Tibial nerve (tissue), 4 donors: ENCODE measurements at regions not wholly inside any gene's neighbourhood (a gene's known extent, or its start where the extent isn't known, plus 50 kb on each side); places are given as distances from the start of the nearest gene placed in this dataset.

Experiments
- DNase-seq, 2 donors: peaks; one replicate each; pipeline ENCODE4 v3.0.0-alpha.2; 2019; ENCODE audit warnings: low spot score in 2 of 2
- H3K27ac ChIP-seq, 4 donors: fragments of 200-600 bp; sonication (generic) in 3 of 4; one replicate each; pipeline ENCODE4 v1.5.1; 2017 to 2019; ENCODE audit warnings: mild to moderate bottlenecking in 1 of 4
- H3K27me3 ChIP-seq, 2 donors: fragments of 200-600 bp; sonication (generic) in 1 of 2; one replicate each; pipeline versions ENCODE4 v1.5.1 to v1.6.0; 2017 to 2019
- H3K36me3 ChIP-seq, 3 donors: fragments of 200-600 bp; sonication (generic); one replicate each; pipeline ENCODE4 v1.5.1; 2018 to 2019
- H3K4me1 ChIP-seq, 4 donors: fragments of 200-600 bp; sonication (generic) in 3 of 4; one replicate each; pipeline ENCODE4 v1.5.1; 2017 to 2019
- H3K4me3 ChIP-seq, 4 donors: fragments of 200-600 bp; sonication (generic) in 3 of 4; one replicate each; pipeline ENCODE4 v1.5.1; 2017 to 2019; ENCODE audit warnings: mild to moderate bottlenecking in 1 of 4, moderate library complexity in 1 of 4
- H3K9me3 ChIP-seq, 4 donors: fragments of 200-600 bp; sonication (generic) in 3 of 4; one replicate each; pipeline ENCODE4 v1.5.1; 2017 to 2019
- EP300 ChIP-seq, 2 donors: sonication (generic); formaldehyde crosslinking; IDR thresholded peaks; one replicate each; pipeline ENCODE4 v1.6.1; 2017; ENCODE audit warnings: antibody characterized with exemption in 2 of 2, mild to moderate bottlenecking in 1 of 2
- POLR2A ChIP-seq, 2 donors: fragments of 450-650 bp; IDR thresholded peaks; one replicate each; pipeline ENCODE4 v1.6.1; 2017; ENCODE audit warnings: antibody characterized with exemption in 2 of 2, mild to moderate bottlenecking in 2 of 2, moderate library complexity in 2 of 2
- WGBS, 2 donors: methylation state at CpG; one replicate each; pipeline ENCODE4 v1.1.5; 2018; 5-methylcytosine and 5-hydroxymethylcytosine counted together
- TF ChIP-seq, protein P1 (sequence below), 5 experiments: fragments of 200-600 bp in 3 of 5; fragments of 450-650 bp in 2 of 5; sonication (generic) in 3 of 5; IDR thresholded peaks; one replicate each; pipeline ENCODE4 v1.5.1; 2016 to 2019; ENCODE audit warnings: antibody characterized with exemption in 5 of 5, mild to moderate bottlenecking in 3 of 5, moderate library complexity in 2 of 5

DNA sequence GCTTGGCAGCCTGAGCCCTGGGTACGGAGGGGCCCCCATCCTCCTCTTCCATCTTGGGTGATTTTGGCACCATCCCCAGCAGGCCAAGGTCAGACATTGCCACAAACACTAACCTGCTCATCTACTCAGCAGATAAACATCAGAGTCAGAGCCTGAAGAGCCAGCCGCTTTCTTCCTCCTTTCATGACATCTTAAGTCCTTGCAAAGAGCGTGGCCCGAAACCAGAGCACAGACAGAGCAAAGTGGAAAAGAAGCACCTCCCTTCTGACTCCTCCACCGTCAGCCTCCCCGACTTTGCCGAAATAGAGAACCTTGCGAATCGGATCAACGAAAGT lies 60.4 kb upstream of the RPH3AL start:
- peaks cover 0 to 20% (median 0%) of the 10 kb centered on the region in 3 donors for H3K36me3 ChIP-seq
- no peak overlapping the region for H3K27ac ChIP-seq
- H3K4me1 ChIP-seq = peaks cover 0 to 25% (median 4%) of the 10 kb centered on the region in 4 donors
- WGBS, 2 donors = 89 to 98% methylated on average over 10 of the region's 10 CpGs
- no peak overlapping the region for H3K4me3 ChIP-seq
- H3K27me3 ChIP-seq = no peaks in the 10 kb centered on the region
- DNase-seq = no peak
- TF ChIP-seq EP300 (IDR thresholded peaks at IDR 0.05) = no peak
- TF ChIP-seq, protein P1, sequence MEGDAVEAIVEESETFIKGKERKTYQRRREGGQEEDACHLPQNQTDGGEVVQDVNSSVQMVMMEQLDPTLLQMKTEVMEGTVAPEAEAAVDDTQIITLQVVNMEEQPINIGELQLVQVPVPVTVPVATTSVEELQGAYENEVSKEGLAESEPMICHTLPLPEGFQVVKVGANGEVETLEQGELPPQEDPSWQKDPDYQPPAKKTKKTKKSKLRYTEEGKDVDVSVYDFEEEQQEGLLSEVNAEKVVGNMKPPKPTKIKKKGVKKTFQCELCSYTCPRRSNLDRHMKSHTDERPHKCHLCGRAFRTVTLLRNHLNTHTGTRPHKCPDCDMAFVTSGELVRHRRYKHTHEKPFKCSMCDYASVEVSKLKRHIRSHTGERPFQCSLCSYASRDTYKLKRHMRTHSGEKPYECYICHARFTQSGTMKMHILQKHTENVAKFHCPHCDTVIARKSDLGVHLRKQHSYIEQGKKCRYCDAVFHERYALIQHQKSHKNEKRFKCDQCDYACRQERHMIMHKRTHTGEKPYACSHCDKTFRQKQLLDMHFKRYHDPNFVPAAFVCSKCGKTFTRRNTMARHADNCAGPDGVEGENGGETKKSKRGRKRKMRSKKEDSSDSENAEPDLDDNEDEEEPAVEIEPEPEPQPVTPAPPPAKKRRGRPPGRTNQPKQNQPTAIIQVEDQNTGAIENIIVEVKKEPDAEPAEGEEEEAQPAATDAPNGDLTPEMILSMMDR (IDR thresholded peaks at IDR 0.05) = no peak
- no peak for TF ChIP-seq POLR2A (IDR thresholded peaks at IDR 0.05)
- H3K9me3 ChIP-seq = no peaks in the 10 kb centered on the region

DNA sequence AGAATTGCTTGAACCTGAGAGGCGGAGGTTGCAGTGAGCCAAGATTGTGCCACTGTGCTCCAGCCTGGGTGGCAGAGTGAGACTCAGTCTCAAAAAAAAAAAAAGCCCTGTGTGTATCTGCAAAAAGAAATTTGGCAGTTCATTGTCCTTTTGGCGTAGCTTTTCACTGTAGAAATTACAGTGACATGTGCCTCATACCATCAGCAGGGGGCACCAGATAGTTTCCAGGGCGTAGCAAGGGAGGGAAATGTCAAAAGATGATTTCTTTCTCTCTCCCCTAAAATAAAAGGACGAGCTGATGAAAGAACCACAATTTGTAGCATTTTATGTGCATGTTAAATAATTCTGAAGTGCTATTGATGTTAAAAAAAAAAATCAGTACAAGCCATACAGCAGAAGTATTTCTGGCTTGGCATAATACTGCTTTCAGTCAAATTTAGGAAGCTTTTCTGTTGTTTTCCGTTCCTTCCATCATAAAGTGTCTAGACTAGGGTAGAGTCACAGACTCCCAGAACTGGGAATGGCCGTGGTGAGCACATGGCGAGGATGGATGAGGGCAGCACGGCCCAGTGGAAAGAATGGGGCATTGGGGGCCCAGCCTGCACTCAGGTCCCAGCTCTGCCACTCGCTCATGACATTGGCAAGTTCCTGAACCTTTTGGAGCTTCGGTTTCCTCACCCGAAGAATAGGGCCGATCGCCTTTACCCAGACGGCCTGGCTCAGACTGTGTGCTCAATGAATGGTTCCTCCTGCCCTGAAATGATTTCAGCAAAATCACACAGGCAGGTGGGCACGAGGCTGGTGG lies 59.8 kb upstream of the RPH3AL start:
- H3K9me3 ChIP-seq = no peaks in the 10 kb centered on the region
- H3K27ac ChIP-seq = no peak overlapping the region
- peak; percentile 22 to 62 for DNase-seq
- WGBS, 2 donors = 64% methylated on average over 15 of the region's 15 CpGs
- H3K27me3 ChIP-seq = no peaks in the 10 kb centered on the region
- no peak overlapping the region for H3K4me3 ChIP-seq
- H3K36me3 ChIP-seq = peaks cover 0 to 20% (median 0%) of the 10 kb centered on the region in 3 donors
- TF ChIP-seq, protein P1 (IDR thresholded peaks at IDR 0.05) = peak; percentile 66 to 80 (median 71)
- TF ChIP-seq POLR2A (IDR thresholded peaks at IDR 0.05) (no peak), EP300 (IDR thresholded peaks at IDR 0.05) (no peak)
- H3K4me1 ChIP-seq = peaks cover 0 to 25% (median 4%) of the 10 kb centered on the region in 4 donors

GRCh38 chr17:411421-412120 lies 59.0 kb upstream of the RPH3AL start:
- TF ChIP-seq EP300 (IDR thresholded peaks at IDR 0.05) (no peak), POLR2A (IDR thresholded peaks at IDR 0.05) (no peak)
- Histone ChIP-seq H3K4me3 (no peak overlapping the region), H3K4me1 (peaks cover 0 to 25% (median 4%) of the 10 kb centered on the region in 4 donors), H3K36me3 (peaks cover 0 to 20% (median 0%) of the 10 kb centered on the region in 3 donors), H3K27ac (peak overlapping the region in 1 of 4 donors; percentile 9), H3K9me3 (no peaks in the 10 kb centered on the region), H3K27me3 (no peaks in the 10 kb centered on the region)
- DNase-seq = no peak
- 85% methylated on average over 12 of the region's 12 CpGs for WGBS, 2 donors

DNA sequence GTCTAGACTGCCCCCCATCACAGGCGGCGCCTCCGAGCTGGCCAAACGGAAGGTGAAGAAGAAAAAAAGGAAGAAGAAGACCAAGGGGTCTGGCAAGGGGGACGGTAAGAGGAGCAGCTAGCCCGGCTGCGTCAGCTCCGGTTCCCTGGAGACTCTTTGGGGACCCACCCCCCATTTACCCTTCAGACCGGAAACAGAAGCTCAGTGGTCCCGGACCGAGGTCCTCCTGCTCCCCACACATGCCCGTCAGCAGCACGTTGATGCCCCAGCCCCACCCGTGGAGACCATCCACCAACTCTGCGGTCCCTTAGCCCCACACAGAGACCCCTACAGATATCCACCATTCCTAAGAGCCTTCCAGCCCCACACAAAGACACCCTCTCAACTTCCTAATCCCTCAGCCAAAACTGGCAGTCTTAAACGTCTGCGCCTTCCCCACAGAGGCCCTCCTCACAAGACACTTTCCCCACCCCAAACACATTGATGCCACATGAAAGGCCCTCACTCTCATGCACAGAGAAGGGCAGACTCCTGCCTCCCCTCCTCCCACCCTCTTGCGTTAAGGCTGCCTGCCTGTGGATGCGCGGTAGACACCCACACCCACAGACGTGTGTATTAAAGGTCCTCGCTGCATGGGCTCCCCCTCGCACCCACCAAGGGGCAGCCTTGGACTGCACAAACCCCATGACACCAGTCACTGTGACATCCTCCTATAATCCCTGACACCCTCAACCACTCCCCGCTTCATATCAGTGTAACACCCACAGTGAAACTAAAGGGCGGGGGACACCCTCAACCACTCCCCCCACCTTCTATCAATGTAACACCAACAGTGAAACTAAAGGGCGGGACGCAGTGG lies 58.2 kb upstream of the RPH3AL start:
- TF ChIP-seq POLR2A (IDR thresholded peaks at IDR 0.05) = no peak
- TF ChIP-seq EP300 (IDR thresholded peaks at IDR 0.05) = no peak
- TF ChIP-seq, protein P1 (IDR thresholded peaks at IDR 0.05) = no peak
- H3K4me3 ChIP-seq = peak overlapping the region; percentile 69 to 98 (median 90)
- H3K4me1 ChIP-seq = peaks cover 0 to 25% (median 4%) of the 10 kb centered on the region in 4 donors
- peaks cover 0 to 20% (median 0%) of the 10 kb centered on the region in 3 donors for H3K36me3 ChIP-seq
- no peaks in the 10 kb centered on the region for H3K9me3 ChIP-seq
- no peak for DNase-seq
- peak overlapping the region; percentile 26 to 77 (median 68) for H3K27ac ChIP-seq
- 23 to 26% methylated on average over 27 of the region's 27 CpGs for WGBS, 2 donors
- no peaks in the 10 kb centered on the region for H3K27me3 ChIP-seq

GRCh38 chr17:409848-410542 lies 57.4 kb upstream of the RPH3AL start:
- H3K27ac ChIP-seq = peak overlapping the region; percentile 26 to 83 (median 72)
- TF ChIP-seq, protein P1 (IDR thresholded peaks at IDR 0.05) = no peak
- peak in 1 of 2 donors; percentile 45 for TF ChIP-seq POLR2A (IDR thresholded peaks at IDR 0.05)
- TF ChIP-seq EP300 (IDR thresholded peaks at IDR 0.05) = peak; percentile 77 to 82
- H3K27me3 ChIP-seq = no peaks in the 10 kb centered on the region
- peak; percentile 99 to 100 for DNase-seq
- peaks cover 0 to 20% (median 0%) of the 10 kb centered on the region in 3 donors for H3K36me3 ChIP-seq
- H3K4me3 ChIP-seq = peak overlapping the region; percentile 69 to 98 (median 90)
- H3K9me3 ChIP-seq = no peaks in the 10 kb centered on the region
- H3K4me1 ChIP-seq = peaks cover 0 to 25% (median 4%) of the 10 kb centered on the region in 4 donors
- WGBS, 2 donors = 1 to 8% methylated on average over 48 to 61 of the region's 80 CpGs
